Heart left ventricle (tissue), 13 donors: ENCODE measurements at regions not wholly inside any gene's neighbourhood (a gene's known extent, or its start where the extent isn't known, plus 50 kb on each side); places are given as distances from the start of the nearest gene placed in this dataset.

ENCODE experiments used
- CTCF ChIP-seq, 12 donors: fragments of 200-600 bp; sonication (generic) in 4 of 12; IDR thresholded peaks; one replicate each; pipeline versions ENCODE4 v1.5.0 to v1.8.0; 2018 to 2022; ENCODE audit warnings: antibody characterized with exemption in 12 of 12, mild to moderate bottlenecking in 5 of 12
- POLR2A ChIP-seq, 2 donors: fragments of 450-650 bp; IDR thresholded peaks; one replicate each; pipeline ENCODE4 v1.6.1; 2017; ENCODE audit warnings: antibody characterized with exemption in 2 of 2, mild to moderate bottlenecking in 2 of 2, moderate library complexity in 2 of 2
- donor health status: ischemic (EF 13 %, LVEDD 7.1; RV severe dilation, severe dysfunction).
- donor health status: DM: no; HTN: yes; CAD: no.
- donor health status: DM: no; HTN: no; CAD: no.
- donor health status: ischemic (EF 25% LVEDD 6.9; RV normal size, moderate dysfunction).
- donor health status: ischemic (EF 25% LVEDD 5.7; RV mildly dilated, moderate dysfunction).
- donor health status: ischemic (EF 35%, LVEDD 5.7; RV mildly dilated, moderate dysfunction).
- donor health status: nonischemic (EF 11% LVEDD 7.7; RV severe dilation, severe dysfunction).
- donor health status: DM: yes; HTN: yes; CAD: no.
- donor health status: PGD.
- donor health status: ischemic (EF 29% LVEDD 5.4; RV normal size, mild dysfunction).
- donor health status: nonischemic (EF 23%, LVEDD 6.1; RV moderate dilation, normal function).

DNA sequence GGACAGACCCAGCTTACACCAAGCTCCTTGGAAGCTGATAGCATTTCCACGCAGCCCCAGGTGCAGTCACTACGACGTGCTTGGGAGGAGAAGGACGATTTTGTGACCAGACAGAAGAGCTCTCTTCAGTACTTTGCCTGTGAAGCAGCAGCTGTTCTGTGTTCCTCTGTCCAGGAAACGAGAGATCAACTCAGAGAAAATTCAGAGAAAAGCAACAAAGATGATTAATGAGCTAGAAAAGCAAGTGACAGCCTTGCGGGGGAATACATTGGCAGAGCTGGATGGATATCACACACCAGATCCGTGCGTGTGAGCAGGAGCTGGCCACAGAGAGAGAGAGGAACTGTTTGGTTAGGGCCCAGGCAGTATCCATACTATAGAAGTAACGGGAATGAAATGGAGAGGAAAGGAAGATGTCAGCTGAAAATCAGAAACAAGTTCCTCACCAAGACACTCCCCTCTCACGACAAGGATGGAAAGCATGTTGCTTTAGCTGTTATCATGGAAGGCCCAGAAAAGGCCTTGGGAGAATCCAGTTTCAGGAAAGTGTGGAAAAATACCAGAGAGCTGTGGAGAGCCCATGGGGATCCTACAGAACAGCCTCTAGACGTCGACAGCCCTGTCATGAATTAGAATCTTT, 106.2 kb downstream of the TOMM20 start:
- TF ChIP-seq CTCF (IDR thresholded peaks at IDR 0.05) (no peak), POLR2A (IDR thresholded peaks at IDR 0.05) (no peak)
